HG03442 (cell line): ENCODE measurements at regions not wholly inside any gene's neighbourhood (a gene's known extent, or its start where the extent isn't known, plus 50 kb on each side); places are given as distances from the start of the nearest gene placed in this dataset.
"Not testable (repeated sequence)": the region's sequence is repeated elsewhere in the genome, so short reads cannot be mapped to it uniquely, and the experiment has no call there.

Source experiments
- ATAC-seq: cut with Tn5 transposase; IDR thresholded peaks from one replicate; pipeline ENCODE4 v1.9.1; 2021; ENCODE audit warnings: mild to moderate bottlenecking, moderate library complexity; ENCODE audit not compliant: unreplicated experiment

DNA sequence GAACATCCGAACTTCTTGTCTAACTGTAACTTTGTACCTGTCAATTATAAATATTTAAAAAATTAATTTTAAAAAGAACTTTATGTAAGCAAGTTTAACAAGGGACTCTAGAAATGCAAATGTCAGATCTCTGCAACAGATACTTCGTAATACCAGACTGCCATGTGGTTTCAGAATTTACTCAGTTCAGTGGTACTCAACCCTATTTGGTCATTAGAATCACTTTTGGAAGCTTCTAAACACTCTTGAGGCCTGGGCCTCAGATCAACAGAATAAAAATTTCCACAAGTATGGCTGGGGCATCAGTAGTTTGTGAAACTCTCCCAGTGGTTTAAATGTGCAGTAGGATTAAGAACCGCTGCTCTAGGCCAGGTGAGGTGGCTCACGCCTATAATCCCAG is 139.5 kb upstream of the SMYD2 start:
- no peak for ATAC-seq

DNA sequence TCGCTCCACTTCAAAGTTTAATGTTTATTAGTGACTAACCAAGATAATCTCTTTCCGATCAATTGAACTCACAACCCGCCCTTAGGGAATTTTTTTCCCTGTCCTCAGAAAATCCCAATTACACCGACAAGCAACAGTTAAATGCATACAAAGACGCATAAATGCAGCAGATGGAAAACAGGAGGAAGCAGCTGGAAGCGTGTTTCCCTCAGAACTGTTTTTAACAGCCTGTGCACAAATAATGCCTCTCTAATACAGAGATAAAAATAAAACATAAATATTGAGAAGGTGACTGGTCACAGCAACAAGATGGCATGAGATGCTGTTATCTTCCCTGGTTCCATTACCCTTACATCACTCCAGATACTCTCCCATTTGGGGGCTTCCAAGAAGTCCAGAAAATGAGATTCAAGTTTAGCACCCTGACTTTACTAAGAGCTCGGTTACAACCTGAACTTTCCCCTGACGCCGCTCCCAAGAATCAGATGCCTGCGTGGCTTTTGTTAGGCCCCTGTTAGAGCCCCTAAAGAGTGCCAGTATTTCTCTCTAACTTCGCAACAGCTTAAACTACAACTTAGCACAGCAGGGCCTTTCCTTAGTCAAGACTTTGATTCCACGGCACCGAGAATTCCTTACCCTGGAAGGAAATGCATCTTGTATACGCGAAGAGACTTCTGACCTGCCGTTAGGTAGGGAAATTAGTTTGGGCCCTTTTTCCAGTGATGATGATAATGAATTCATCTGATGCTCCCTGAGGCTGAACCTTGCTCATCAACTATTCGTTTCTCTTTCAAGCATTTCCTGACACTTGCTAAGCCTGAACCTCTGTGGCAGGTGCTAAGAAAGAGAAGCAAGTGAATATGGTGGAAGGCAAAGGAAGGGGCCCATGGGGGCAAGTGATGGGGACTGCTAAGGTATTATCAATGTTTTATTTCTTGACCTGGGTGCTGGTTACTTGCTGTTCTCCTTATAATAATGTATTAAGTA is 137.7 kb upstream of the SMYD2 start:
- no peak for ATAC-seq

DNA sequence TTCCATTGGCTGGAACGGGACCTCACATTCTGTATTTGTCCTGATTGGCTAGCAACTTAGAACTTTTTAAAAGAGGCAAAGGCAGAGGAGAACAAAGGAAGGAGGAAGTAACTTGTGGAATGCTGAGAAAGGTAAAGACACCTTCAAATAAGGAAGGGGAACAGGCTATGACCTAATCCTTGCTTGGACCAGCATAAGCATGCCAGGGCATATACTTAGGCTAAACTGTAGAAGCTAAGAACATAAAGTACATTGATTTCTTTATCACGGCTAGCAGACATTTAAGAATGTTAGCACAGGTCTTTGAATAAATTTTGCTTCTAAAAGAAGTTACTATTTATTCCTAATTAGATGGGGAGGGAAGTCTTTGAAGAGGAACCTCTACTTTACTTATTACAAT is 136.4 kb upstream of the SMYD2 start:
- ATAC-seq: not testable (repeated sequence)

DNA sequence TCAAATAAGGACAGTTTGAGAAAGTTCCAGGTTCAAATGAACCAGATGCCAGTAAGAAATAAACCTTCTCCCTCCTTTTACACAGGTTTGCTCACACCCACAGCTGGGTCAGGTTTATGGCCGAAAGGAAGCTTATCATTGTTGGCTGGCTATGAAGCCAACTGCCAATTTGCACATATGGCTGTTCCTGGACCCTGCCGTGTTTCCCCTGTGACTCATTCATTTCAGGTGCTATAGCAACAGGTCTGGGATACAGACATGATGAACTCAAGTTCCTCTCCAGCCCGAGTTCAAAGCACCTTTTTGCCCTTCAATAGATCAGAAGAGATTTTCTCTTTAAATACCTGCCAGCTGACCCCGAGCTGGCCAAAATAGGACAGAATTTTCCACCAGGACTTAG is 134.4 kb upstream of the SMYD2 start:
- ATAC-seq: no peak

DNA sequence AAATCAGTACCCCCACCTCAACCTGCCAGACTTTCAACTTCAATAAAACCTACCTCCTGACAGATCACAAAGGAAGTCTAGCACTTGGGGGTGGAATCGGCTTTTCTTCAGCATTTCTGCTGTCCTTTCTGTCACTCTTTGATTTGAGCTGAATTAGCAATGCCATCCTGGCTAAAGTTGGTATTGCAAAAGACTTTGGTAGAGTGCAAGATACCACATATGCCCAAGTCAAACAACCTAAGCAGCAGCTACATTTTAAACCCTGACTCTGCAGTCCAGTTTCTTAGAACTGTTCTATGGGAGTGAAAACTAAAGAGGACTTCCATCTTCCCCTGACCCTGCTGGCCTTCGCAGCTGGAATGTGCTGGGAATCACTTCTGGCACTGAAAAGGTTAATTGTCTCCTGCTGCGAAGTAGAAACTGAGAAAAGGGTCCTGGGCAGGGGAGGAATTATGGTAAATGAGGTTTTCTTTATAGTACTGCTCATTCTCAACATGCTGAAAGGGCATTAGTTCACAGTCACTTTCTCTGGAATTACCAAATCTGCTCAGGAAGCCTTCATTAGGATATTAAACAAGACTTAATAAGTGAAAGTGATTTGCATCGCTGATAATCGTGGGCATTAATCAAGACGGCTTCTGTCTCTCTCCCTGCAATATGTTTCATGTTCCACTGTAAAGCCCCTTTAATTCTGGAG is 126.2 kb upstream of the SMYD2 start:
- ATAC-seq: no peak

DNA sequence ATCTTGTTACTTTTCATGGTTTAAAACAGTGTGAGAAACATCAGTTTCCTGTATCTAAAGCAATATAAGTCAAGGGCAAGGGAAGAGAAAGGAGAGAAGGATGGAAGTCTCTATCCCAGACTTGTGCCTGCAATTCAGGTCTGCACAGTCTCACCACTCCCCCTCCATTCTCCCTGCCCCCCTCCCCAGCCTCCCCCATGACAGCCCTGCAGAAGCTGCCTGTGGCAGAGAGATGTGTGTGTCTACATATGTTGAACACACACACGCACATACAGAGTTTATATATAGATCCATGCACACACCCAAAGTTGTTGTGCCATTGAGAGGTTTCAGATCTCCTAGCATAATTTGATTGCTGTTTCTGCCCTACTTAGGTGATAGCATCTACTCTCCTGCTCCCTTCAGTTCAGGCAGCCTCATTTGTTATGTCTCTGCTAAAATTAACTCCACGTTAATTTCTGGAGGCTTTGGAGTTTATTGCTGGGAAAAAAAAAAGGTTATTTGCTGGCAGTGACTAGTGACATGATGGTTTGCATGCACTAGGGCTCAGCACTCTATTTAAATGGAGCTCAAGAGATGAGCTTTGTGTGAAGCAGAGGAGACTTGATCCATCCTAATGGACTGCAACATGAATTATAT is 124.9 kb upstream of the SMYD2 start:
- no peak for ATAC-seq

DNA sequence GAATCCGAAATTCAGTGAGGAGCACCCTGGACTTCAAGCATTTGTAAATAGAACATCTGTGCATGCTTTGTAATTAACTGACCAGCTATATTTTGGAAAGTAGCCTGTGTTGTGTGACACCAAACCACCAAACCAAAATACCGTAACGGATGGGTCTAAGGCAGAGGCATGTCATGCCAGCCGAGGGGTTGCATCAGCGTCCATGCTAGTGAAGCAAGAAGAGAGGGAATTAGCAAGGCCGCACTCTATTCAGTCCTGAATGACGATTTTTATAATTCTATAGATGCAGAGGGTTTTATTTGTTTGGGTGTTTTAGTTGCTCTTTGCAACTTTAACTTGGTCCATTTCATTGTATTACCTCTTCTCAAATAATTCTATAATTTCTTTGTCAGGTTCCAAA is 116.8 kb upstream of the SMYD2 start:
- ATAC-seq: no peak

DNA sequence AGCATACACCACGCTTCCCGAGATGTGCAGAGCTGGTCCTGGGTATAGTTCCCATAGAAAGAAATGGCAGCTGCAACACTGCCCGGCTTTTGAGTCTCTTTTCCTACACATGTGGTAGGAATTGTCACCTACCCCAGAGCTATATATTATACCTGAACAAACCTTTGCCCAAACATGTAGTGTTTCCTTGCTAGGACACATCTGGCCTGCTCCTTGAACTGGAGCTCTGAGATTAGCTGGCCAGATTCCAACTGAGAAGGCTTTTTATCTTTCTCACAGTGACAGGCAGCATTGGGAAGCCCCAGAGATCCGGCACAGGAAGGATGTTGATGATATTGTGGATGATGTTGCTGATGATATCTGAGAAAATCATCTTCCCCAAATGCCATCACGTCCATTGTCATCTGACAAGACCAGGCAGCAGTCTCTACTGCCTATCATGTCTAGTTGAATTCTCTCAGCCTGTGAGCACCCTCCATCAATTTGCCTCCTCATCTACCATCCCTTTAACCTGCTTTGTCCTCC is 115.0 kb upstream of the SMYD2 start:
- no peak for ATAC-seq

DNA sequence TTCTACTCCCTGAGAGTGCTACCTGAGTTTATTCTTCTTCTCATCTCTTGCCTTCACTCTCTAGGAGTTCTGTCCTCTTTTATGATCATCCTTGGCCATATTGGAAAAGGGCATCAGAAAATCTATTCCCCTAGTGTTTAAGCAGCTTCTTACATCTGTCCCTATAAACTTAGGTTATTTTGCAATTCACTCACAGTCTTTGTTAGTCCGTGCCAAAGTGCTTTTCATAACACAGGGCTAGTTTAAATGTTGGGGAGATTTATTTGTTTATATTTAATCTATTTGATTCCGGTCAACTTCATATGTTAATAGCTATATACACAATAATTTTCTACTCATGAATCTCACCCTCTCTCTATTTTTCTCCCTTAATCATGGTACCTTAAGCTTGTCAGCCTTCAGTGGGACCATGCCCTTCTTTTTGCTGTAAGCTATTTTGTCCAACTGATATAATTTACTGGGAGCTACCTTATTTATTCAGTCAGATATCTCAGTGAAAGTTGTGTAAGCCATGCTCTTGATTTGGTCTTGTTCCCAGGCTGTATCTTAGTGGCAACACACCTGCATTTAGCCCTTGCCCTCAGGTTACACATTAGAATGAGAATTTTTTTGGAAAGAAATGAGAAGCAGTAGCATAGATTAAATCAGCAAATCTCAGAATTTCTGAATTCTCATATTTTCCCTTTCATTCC is 106.3 kb upstream of the SMYD2 start:
- ATAC-seq: no peak

DNA sequence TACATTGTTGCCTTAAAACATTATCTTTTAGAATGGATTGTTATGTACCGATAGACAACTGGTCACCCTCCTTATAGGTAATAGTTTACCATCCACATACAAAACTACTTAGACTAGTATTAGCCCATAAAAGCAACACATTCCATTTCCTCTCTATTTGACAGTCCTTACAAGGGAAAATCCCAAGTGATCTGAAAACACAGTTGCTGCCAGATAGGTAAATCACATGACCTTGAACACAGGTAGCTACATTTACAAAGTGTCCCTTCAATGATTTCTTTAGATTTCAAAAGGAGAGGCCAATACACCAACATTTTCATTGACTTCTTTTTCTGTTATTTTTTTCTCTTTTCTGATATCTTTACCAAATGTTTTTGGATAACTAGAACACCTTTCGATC is 102.9 kb upstream of the SMYD2 start:
- ATAC-seq: no peak

DNA sequence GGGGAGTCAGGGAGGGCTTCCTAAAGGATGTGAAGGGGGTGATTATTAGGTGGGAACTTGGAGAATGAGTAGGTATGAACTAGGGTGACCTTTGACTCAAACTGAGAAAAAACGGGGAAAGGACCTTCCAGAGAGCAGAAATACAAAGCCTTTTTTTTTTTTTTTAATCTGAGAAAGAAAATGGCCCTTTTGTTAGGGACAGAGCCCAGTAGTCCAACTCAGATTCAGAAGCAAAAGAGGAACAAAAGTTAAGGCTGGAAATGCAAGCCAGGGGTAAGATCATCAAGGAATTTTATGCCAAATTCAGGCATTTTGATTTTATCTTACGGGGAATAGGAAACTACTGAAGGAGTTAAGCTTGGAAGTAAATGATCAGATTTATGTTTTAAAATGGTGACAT is 96.0 kb upstream of the SMYD2 start:
- ATAC-seq: no peak

DNA sequence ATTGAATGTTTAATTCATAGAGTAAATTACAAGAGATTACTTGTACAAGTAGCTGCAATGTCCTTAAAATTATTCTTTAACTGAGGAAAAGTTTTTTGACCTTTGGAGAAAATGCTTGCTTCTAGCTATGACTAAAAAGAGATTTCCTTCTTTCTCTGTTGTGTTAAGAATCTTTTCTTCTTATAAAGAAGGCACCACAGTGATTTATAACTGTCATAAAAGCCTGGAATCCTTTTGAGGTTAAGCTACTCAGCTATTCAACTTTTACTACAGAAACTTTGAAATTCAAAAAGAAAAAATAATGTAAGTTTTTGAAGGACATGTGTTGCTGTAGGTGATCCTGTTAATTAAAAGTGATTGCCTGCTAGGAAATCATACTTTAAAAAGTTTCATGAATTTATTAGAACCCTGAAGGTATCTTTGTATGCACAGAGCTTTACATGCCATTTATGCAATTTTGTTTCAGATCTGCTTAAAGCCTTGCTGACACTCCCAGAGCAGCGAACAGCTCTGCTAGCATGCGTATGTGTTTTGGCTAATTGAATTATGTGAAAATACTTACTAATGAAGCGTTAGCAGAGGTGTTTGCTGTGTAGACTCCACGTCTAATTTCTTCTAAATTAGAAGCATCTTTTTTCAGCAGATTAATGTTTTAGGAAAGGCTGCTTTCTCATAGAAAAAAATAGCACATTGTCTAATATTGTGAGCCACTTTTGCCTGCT is 94.7 kb upstream of the SMYD2 start:
- ATAC-seq: no peak

DNA sequence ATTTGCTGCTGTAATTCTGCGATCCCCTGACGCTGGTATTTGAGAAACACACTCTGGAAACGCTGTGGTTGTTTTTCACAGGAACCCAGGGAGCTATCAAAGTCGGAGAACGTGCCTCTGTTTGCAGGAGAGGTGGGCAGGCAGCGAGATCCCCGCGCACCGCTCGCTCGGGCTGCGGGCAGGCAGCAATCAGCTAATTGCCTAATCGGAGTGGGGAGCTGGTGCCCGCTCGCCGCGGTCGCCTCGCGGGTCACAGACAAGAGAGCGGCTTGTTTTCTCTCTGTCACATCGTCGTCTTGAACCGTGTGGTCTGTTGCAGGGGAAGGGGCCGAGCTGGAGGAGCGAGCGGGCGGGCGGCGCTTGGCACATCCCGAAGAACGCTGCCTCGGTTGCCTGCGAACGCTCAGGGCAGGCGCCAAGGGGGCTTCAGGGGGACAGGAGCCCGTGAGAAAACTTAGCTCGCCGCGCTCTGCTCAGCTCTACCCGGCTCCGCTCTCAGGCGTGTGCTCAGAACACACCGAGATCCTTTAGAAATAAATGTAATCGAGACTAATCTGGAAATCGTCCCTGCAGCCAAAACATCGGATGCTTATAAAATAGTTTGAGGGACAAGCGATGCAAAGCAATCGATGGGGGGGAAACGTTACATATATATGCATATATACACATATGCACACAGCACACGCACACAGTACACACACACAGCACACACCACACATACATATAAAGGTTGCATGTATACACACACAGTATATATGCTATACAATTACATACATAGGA is 93.6 kb upstream of the SMYD2 start:
- no peak for ATAC-seq

DNA sequence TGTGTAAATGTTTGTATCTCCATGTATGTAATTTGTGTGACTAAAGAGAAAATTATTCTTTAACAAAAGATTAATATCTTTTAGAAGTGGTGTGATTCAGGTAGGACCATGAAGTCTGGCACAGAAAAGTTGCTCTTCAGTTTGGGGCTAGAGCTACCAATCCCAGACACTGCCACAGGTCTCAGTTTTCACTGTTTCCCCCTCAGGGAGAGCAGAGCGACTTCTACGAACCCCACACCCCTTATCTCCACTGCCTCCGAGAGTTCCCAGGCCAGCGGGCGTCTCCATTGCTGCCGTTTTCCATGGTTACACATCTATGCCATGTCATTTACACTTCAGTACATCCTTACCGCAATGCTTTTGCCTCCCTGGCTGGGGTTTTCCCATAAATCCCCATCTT is 93.0 kb upstream of the SMYD2 start:
- no peak for ATAC-seq

DNA sequence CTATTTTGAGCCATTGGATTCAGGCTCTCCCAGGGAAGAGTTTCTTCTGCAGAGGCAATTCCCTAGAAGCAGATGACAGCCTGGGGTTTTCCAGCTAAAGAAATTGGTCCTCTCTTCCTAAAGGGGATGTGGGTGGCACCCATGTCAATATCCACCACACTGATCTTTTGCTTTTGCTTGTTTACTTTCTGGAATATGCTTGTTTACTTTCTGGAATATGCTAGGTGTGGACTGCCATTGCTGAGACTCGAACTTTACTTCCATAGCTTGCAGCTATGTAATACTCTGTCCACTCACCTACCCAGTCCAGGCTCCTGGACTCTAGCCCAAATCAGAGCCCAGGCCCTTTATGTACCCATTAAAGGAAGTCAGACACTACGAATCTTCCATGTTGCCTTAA is 92.1 kb upstream of the SMYD2 start:
- ATAC-seq: no peak

DNA sequence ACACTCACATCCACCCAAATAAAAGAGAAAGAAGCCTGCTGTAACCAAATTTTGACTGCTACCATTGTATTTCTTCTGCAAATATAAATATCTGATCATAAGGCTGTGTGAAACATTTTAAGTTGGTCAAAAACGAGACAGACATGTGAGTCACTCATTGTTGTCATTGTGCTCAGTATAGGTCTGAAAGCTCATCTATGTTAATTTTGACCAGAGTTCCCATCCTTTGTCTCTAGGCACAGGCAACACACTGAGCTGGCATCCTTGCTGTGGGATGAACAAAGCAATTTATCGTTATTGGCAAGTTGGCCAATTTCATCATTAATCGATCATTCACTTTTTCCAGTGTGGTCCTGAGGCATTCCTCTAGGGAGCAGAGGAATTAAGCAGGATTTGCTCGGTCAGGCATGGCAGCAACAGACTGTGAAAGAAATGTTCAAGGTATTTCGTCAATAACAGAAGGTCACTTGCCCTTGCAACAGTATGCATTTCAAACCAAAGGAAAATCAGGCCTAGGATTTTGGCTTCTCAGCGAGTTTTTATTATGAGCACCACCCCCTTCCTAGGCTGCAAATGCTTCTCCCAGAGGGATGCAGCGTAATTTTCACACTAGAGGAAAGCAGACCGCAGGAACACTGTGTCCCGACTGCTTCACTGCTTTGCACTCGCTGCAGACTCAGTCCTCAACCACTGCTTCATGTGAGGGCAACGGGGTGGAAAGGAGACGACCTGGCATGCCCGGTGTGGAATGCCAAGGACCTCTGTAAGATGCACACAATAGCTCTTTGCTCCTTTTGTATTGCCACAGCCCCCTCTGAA is 87.9 kb upstream of the SMYD2 start:
- ATAC-seq: no peak

DNA sequence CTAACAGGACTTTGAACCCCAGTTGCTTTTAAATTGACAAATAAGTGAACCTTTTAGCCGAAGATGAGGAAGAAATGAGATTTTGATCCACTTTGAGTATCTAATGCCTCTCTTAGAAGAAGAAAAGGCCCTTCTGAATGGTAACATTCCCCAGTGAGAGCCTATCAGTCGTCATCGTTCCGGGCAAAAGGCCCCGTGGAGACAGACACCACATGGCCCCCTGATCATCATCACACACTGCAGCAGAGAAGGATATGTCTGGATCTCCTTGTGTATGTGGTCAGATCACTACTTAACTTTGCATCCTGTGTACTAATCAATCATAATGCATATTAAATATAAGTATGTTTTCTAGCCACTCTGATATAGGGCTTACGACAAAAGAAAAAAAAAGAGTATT is 87.3 kb upstream of the SMYD2 start:
- ATAC-seq: no peak

DNA sequence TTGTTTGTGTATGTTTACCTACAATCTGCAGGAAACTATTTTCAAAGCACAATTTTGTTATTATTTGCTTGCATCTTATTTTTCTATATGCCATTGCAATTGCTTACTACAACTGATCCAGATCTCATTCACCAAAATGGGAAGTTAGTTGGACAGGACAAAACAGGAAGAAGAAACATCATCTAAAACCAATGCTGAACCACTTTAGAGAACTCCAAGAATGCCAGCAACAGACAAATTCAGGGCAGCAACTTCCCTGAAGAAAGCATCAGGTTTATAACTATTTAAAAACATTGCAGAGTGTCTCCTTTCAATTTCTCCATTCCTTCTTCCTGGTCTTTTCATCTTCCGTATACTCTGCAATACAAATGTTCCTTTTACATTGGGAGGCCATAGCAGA is 82.4 kb upstream of the SMYD2 start:
- ATAC-seq: no peak

DNA sequence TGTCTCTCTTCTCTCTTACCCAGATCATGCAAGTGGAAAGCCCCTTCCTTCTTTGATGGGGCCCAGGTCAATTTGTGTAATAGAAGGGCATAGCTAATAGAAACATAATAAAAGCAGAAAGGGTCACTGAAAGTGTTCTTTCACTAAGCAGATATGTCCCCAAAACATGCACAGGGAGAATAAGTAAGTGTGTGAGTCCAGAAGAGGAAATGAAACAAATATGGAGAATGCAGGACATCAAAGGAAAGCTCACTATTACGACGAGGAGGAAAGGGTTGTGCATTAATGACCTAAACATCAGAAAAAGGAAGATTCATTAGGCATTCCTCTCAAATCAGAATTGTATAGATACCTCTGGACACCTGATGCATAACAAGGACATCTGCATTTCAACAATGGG is 81.4 kb upstream of the SMYD2 start:
- ATAC-seq: no peak
